ENCODE measurements at regions not wholly inside any gene's neighbourhood (a gene's known extent, or its start where the extent isn't known, plus 50 kb on each side); places are given as distances from the start of the nearest gene placed in this dataset.
A peak's percentile ranks its signal among the peaks of the same experiment; 100 is the strongest.

- DNase-seq = no peak
Measured at GRCh38 chr6:150651808-150652470, 52.3 kb downstream of the PLEKHG1 start.

DNA sequence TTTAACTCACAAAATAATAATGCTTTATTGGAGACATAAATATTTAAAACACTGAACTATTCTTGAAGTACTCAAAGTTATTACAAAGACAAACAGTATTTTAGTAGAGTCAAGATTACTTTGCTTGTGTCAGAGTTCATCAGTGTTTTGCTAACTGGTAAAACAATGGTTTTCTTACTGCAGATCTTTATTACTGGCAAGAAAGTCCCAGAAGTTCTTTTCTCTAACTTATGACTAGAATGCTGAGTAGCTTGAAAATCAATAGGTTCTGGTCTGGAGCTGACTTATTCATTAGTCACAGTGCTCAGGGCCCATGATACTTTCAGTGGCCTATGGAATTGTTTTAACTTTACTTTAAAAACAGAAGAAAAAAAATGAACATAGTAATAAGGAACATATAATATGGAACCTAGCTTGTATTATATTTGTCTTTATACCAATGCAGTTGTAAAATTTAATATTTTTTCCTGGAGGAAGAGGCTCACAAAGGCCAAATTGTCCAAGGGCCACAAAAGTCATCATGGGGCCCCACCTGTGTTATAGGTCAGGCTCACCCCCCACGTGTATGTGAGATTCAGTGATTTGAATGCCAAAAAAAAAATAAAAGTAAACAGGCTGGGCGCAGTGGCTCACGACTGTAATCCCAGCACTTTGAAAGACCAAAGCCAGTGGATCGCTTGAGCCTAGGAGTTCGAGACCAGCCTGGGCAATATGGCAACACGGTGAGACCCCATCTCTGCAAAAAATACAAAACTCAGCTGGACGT, 53.3 kb downstream of the PLEKHG1 start:
- DNase-seq = no peak

DNA sequence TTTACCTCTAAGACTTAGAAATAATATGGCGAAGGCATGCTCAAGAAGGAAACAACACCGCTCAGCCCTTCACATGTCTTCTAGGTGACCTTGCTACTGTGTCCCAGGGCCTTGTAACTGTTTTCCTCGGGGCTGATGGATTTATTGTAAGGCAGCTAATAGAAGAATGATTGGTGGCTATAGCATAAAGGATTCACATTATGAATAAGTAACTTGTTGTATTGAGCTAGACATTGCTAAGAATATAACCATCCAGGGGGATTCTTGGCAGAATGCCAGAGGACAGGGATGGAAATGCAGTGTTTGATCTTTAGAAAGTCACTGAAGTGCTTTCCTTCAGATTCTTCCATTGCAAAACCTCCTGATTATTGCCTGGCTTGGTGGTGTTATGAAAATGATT, 54.9 kb downstream of the PLEKHG1 start:
- DNase-seq = no peak

- DNase-seq = no peak
Measured at GRCh38 chr6:150656156-150656555, 56.5 kb downstream of the PLEKHG1 start.

DNA sequence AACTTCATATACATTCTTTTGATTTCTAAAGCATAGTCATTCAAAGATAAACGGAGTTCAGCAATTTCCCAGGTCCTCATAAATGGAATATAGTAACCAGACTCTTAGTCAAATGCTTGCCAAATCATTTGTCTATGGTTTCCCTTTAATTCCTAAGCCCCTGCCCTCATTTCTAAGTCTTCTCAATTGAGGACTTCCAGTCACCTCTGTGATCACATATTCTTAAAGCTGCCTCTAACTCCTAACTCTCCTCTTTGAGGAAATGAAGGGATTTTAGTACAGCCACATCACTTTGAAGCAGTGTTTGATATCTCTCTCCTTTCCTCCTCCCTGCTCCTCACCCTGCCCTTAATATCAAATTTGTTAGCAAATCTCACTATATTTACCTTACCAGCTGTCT, 58.7 kb downstream of the PLEKHG1 start:
- no peak for DNase-seq

GRCh38 chr6:150659046-150659763, 59.5 kb downstream of the PLEKHG1 start:
- DNase-seq = no peak

DNA sequence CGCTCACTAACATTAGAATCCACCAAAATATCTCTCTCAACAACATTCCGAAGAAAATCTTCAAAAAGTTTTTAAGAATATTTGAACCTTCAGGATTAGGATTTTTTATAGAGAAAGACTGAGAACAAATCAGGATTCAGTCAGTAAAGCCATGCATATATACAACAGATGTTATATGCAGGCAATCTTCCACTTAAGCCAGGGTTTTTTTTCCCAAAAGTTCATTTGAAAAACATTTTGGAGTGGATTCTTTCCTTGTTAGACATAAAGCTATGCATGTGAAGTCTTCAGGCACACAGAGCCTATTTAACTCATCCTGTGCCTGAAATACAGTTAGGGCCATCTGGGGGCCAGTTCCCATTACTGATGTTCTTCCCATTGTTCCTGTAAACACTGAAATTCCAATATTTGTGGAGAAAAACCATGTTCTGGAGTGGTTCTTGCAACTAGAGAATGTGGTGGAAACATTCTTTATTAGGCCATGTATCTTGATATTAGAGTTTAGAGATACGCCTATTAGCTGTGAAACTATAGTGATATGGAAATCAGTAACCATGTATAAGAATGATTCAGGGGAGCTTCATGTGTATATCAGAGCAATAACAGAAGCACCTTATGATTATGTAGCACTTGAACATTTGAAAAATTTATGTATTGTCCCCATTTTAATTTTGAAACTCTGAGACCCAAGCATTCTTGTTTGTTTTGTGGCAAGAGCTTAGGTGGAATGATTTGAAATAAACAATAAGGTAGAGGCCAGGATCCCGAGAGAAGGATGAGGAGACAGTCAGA, 61.7 kb downstream of the PLEKHG1 start:
- DNase-seq = peak in 1 of 3 donors; percentile 73

GRCh38 chr6:150662814-150663213, 63.1 kb downstream of the PLEKHG1 start:
- DNase-seq = no peak

GRCh38 chr6:150664091-150664490, 64.4 kb downstream of the PLEKHG1 start:
- no peak for DNase-seq

DNA sequence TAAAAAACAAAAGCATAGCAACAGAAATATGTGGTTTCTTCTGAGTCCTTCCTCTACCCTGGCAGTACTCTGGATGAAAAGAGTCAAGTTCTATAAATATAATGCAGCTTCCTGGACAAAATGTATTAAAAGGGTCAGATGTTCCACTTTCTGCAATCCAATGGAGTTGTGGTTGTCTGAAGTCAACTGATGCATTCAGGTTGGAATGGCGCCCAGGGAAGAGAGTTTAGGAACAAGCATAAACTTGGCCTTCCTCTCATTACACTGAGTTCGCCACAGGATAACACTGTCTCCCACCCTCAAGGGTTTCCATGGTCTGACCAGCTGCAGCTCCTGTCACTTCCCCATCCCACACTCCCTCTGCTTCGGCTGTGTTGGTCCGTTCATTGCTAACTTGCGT, 66.4 kb downstream of the PLEKHG1 start:
- DNase-seq = peak; percentile 64 to 92 (median 83)

GRCh38 chr6:150667359-150667758, 67.7 kb downstream of the PLEKHG1 start:
- DNase-seq = peak in 1 of 3 donors; percentile 38

DNA sequence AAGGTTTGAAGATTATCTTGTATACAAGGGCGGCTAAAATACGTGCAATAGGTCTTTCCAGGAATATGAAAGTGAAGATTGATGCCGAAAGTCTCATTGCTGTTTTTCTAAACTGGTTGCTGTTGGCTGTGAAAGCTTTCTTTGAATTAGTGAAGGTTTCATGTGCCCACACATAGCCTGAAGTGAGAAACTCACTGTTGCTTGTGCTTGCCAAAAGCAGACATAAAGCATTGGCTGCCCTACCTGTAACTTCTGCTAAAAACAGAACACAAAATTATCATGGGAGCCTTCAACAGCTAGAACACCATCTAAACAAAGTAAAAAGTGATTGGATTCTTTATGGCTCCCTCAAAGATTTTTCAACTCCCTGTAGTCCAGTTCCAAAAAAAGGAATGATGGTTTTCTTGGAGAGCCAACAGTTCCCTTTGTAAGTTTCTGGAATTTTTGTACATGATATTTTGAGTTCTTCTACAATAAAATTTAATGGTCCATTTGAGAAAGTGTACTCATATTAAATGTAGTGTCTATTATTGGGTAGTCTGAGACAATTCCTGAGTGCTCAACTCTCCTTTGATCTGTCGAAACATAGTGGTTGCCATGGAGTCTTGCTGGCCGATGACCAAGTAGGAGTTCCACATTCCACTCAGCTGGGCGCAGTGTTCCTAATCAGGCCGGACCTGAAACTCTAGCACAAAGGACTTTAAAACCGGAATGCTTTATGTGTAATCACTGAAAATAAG, 68.5 kb downstream of the PLEKHG1 start:
- DNase-seq = peak; percentile 78 to 95 (median 93)

DNA sequence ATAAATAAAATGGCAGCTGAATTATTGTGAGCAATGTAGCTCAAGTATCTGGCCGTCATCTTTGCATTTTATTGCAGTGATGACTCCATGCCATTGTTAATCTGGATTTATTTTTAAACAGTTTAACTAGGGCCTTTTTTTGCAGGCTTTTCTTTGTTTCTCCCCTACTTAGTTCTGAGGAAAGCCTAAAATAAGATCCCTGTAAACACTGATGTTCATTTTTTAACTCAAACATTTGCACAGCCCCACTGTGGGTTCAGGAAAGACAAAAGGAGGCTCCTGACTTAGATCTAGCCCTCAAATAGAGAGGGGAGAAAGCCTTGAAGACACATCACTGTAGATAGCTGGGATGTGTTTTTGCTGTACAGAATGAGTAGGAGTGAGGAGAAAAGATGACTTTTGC, 69.2 kb downstream of the PLEKHG1 start:
- peak in 1 of 3 donors; percentile 62 for DNase-seq

DNA sequence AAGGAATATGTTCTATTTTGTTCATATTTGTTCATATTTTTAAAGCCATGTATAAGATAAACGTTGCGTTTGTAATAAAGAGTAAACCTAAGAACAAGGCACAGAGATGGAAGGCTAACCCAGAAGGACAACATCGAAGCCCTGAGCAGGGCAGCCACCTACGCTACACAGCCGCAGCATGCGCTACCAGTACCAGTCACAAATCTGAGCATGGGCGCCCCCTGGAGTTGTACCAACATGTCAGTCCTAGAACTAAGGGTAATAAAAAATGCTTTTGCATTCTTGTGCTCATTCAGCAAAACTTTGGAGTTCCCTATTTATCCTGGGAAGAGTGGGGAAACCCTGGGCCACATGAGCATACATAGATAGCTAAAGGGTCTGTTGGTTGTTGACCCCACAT, 70.6 kb downstream of the PLEKHG1 start:
- no peak for DNase-seq

DNA sequence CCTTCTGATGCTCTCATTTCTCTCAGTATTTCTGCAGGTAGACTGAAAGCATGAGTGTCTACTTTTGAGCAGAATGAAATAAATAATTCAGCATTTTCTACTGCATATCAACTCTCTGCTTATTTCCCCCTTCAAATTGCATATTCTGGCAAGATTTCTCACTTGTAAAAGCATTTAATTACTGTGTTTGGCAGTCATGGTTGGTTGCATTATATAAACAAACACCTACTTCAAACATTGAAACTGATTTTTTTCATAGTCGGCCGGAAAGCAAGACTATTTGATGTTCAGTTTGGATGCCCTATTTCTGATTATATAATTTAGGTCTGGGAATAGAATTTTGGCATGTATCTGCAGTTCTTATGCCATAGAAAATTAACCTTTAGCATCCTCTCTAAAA, 73.1 kb downstream of the PLEKHG1 start:
- no peak for DNase-seq

DNA sequence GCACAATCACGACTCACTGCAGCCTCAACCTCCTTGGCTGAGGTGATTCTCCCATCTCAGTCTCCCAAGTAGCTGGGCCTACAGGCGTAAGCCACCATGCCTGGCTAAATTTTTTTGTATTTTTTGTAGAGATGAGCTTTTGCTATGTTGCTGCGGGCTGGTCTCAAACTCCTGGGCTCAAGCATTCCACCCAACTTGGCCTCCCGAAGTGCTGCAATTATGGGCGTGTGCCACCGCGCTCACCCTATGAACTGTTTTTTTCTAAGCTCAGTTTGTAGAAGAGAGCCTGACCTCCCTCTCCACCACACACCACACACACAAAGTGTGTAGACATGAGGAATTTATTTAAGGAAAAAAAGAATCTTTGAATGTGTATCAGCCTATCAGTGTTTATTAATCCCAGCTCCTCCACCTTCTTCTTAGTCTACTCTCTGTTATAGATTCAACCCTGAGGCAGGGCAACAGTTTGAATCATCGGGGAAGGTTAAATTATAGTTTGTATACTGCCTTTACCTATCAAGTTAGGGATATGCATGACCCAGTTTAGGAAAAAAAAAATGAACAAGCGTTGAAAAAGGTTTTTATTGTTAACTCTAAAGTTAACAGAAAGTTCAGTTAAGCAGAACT, 74.1 kb downstream of the PLEKHG1 start:
- DNase-seq = no peak

DNA sequence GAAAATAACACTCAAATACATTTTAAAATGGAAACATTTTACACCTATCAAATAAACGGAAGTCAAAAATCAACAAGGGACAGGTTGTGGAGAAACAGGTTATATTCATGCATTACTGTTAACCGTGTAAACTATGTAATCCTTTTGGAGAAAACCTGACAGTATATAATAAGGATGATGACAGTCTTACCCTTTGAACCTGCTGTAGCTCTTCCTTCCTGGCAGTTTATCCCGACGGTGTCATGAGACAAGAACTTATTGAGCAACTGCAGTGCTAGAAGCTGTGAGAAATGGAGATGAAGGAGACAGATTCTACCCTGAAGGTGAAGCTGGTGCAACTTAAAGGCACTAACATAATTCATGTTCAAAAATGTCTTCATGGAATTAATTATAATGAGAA, 76.7 kb downstream of the PLEKHG1 start:
- no peak for DNase-seq

DNA sequence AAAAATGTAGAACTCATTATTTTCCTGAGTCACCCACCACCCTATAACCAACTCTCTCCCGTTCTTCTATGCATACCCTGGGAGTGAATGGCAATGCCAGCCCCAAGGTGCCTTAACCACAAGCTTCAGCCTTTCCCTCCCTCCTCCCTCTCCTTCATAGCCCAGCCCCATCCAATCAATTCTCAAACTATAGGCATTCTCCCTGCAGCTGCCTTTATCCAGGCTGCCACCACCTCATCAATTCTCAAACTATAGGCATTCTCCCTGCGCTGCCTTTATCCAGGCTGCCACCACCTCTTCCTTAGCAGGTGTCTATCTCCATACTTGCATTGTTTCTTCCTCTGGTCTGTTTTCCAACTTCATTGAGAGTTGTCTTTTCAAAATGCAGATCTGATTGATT, 77.1 kb downstream of the PLEKHG1 start:
- DNase-seq = no peak

DNA sequence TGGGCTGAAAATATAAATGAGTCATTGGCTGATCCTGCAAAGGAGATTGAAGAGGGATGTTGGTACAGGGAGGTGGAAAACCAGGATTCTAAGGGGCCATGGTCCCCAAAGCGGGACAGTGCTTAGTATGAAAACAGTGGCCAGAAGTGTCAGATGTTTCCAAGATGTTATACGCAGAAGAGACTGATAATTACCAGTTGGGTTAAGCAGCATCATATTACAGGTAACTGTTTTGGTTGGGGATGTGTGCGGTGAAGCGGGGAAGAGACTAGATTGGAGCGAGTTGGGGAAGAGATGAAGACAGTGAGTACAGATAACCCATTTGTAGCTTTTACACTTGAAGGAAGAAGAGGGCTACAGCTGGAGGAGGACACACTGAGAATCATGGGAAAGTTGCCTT, 80.8 kb downstream of the PLEKHG1 start:
- no peak for DNase-seq

DNA sequence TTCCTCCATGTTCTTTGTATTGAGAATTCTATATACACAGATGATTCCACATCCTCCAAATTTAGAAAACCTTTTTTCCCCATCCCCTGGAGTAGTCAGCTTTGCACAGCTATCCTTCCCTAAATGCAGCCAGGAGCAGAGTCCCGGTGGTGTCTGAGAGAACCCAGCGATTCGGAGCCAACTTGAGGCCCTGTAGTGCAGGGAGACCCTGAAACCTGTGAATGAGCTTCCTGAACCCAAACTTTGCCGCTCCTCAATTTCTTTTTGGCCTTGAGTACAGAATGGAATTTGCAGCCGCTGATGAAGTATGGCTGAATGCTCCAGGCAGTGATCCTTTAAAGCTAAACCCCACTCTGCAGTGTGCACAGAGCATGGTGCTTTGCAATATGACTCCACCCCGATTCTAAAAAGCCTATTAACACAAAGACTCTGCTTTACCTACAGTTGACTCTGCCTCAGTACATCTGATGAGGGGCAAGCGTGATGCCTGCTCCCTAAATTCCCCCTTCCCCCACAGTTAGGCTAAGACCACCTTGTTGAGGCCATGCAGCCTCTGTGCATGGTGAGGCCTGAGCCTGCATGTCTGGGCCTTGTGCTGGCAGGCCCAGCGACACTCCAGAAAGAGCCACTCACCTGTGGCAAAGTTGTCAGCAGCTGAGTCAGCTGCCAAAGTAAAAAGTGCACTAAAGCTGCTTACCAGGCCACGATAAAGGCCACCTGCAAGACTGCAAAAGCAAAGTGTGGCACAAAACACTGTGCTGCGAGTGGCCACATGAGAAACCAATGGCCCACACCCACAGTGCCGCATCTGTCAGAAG, 82.1 kb downstream of the PLEKHG1 start:
- DNase-seq = peak in 1 of 3 donors; percentile 57

Data from muscle of back (tissue), 3 donors.